Esophagus muscularis mucosa (tissue), 4 donors: ENCODE measurements at regions not wholly inside any gene's neighbourhood (a gene's known extent, or its start where the extent isn't known, plus 50 kb on each side); places are given as distances from the start of the nearest gene placed in this dataset.

ENCODE experiments used
- EP300 ChIP-seq: sonication (generic); formaldehyde crosslinking; IDR thresholded peaks from one replicate; pipeline ENCODE4 v1.6.1; 2017; ENCODE audit warnings: antibody characterized with exemption
- POLR2A ChIP-seq: fragments of 450-650 bp; IDR thresholded peaks from one replicate; pipeline ENCODE4 v1.6.1; 2017; ENCODE audit warnings: antibody characterized with exemption, moderate library complexity, mild to moderate bottlenecking, low read depth
- POLR2AphosphoS5 ChIP-seq, 2 donors: sonication (generic); formaldehyde crosslinking; IDR thresholded peaks; one replicate each; pipeline ENCODE4 v1.6.1; 2017; ENCODE audit warnings: antibody characterized with exemption in 2 of 2
- TF ChIP-seq, protein P1 (sequence below), 3 experiments: fragments of 200-600 bp in 2 of 3; fragments of 450-650 bp in 1 of 3; sonication (generic) in 2 of 3; IDR thresholded peaks; one replicate each; pipeline ENCODE4 v1.5.1; 2017 to 2019; ENCODE audit warnings: antibody characterized with exemption in 3 of 3, mild to moderate bottlenecking in 2 of 3, moderate library complexity in 1 of 3

DNA sequence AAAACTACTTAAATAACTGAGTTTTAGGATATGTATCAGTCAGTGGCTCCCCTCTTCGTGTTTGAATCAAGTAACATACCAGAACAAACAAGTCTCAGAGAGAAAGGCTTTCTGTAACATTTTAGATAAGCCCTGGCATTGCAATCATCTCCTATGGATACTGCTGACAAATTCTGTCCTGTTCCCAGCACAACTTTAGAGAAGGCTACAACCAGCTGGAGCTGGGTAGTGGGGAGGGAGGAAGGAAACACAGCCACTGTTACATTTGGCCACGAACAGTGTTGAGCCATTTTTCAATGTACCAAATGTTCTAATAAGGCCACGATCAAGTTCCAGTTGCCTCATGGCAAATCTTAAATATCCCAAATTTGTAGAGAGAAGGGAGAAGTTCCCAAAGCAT is 511.8 kb upstream of the WWC1 start:
- TF ChIP-seq, protein P1, sequence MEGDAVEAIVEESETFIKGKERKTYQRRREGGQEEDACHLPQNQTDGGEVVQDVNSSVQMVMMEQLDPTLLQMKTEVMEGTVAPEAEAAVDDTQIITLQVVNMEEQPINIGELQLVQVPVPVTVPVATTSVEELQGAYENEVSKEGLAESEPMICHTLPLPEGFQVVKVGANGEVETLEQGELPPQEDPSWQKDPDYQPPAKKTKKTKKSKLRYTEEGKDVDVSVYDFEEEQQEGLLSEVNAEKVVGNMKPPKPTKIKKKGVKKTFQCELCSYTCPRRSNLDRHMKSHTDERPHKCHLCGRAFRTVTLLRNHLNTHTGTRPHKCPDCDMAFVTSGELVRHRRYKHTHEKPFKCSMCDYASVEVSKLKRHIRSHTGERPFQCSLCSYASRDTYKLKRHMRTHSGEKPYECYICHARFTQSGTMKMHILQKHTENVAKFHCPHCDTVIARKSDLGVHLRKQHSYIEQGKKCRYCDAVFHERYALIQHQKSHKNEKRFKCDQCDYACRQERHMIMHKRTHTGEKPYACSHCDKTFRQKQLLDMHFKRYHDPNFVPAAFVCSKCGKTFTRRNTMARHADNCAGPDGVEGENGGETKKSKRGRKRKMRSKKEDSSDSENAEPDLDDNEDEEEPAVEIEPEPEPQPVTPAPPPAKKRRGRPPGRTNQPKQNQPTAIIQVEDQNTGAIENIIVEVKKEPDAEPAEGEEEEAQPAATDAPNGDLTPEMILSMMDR (IDR thresholded peaks at IDR 0.05): no peak
- TF ChIP-seq POLR2A: no peak
- no peak for TF ChIP-seq EP300
- TF ChIP-seq POLR2AphosphoS5 (IDR thresholded peaks at IDR 0.05): no peak
